Pulmonary artery endothelial cell (primary cell): ENCODE measurements at regions not wholly inside any gene's neighbourhood (a gene's known extent, or its start where the extent isn't known, plus 50 kb on each side); places are given as distances from the start of the nearest gene placed in this dataset.
"Not testable (repeated sequence)": the region's sequence is repeated elsewhere in the genome, so short reads cannot be mapped to it uniquely, and the experiment has no call there.

Source experiments
- DNase-seq: peaks from one replicate; pipeline ENCODE4 v3.0.0-alpha.2; 2011; ENCODE audit warnings: low read depth, low spot score

- DNase-seq: not testable (repeated sequence)
These were observed 336.5 kb downstream of the NR2F2 start for GRCh38 chr15:96666979-96667378.

- DNase-seq: no peak
These were observed 339.9 kb downstream of the NR2F2 start for GRCh38 chr15:96670389-96670788.

- no peak for DNase-seq
These were observed 342.1 kb downstream of the NR2F2 start for GRCh38 chr15:96672629-96673028.

GRCh38 chr15:96678386-96678785, 347.9 kb downstream of the NR2F2 start:
- DNase-seq: no peak

- DNase-seq: no peak
These were observed 357.0 kb downstream of the NR2F2 start for GRCh38 chr15:96687388-96688107.

- no peak for DNase-seq
These were observed 360.2 kb downstream of the NR2F2 start for GRCh38 chr15:96690733-96691132.

- no peak for DNase-seq
These were observed 362.3 kb downstream of the NR2F2 start for GRCh38 chr15:96692826-96693225.

- no peak for DNase-seq
These were observed 363.0 kb downstream of the NR2F2 start for GRCh38 chr15:96693515-96693914.

GRCh38 chr15:96693990-96694517, 363.6 kb downstream of the NR2F2 start:
- no peak for DNase-seq

GRCh38 chr15:96695426-96695825, 364.9 kb downstream of the NR2F2 start:
- no peak for DNase-seq

- no peak for DNase-seq
These were observed 369.4 kb downstream of the NR2F2 start for GRCh38 chr15:96699871-96700401.

GRCh38 chr15:96700555-96700954, 370.1 kb downstream of the NR2F2 start:
- no peak for DNase-seq

GRCh38 chr15:96701443-96701842, 370.9 kb downstream of the NR2F2 start:
- no peak for DNase-seq

- no peak for DNase-seq
These were observed 371.4 kb downstream of the NR2F2 start for GRCh38 chr15:96701877-96702276.

- DNase-seq: no peak
These were observed 372.1 kb downstream of the NR2F2 start for GRCh38 chr15:96702589-96702988.

GRCh38 chr15:96703091-96703490, 372.6 kb downstream of the NR2F2 start:
- no peak for DNase-seq

- DNase-seq: no peak
These were observed 373.5 kb downstream of the NR2F2 start for GRCh38 chr15:96703794-96704550.

GRCh38 chr15:96716075-96716474, 385.6 kb downstream of the NR2F2 start:
- DNase-seq: no peak

GRCh38 chr15:96716478-96716877, 386.0 kb downstream of the NR2F2 start:
- no peak for DNase-seq

GRCh38 chr15:96720251-96720650, 389.8 kb downstream of the NR2F2 start:
- DNase-seq: no peak

- DNase-seq: no peak
These were observed 390.2 kb downstream of the NR2F2 start for GRCh38 chr15:96720656-96721055.

GRCh38 chr15:96728591-96728990, 398.1 kb downstream of the NR2F2 start:
- DNase-seq: no peak
